Mammary epithelial cell (primary cell): ENCODE measurements at regions not wholly inside any gene's neighbourhood (a gene's known extent, or its start where the extent isn't known, plus 50 kb on each side); places are given as distances from the start of the nearest gene placed in this dataset.

ENCODE experiments used
- EZH2 ChIP-seq: IDR thresholded peaks from 2 replicates; pipeline ENCODE4 v1.6.1; 2012; ENCODE audit warnings: low read length, inconsistent platforms, borderline replicate concordance
- TF ChIP-seq, protein P1 (sequence below), 2 donors: IDR thresholded peaks in 1 of 2; conservative IDR thresholded peaks in 1 of 2; 2 replicates each; pipeline ENCODE4 v1.5.1; 2011 to 2012; ENCODE audit warnings: inconsistent platforms in 2 of 2, low read length in 2 of 2, mild to moderate bottlenecking in 2 of 2, control low read depth in 1 of 2, low read depth in 1 of 2; ENCODE audit not compliant: insufficient read depth in 1 of 2; ENCODE audit errors: extremely low read depth in 1 of 2

- TF ChIP-seq, protein P1, sequence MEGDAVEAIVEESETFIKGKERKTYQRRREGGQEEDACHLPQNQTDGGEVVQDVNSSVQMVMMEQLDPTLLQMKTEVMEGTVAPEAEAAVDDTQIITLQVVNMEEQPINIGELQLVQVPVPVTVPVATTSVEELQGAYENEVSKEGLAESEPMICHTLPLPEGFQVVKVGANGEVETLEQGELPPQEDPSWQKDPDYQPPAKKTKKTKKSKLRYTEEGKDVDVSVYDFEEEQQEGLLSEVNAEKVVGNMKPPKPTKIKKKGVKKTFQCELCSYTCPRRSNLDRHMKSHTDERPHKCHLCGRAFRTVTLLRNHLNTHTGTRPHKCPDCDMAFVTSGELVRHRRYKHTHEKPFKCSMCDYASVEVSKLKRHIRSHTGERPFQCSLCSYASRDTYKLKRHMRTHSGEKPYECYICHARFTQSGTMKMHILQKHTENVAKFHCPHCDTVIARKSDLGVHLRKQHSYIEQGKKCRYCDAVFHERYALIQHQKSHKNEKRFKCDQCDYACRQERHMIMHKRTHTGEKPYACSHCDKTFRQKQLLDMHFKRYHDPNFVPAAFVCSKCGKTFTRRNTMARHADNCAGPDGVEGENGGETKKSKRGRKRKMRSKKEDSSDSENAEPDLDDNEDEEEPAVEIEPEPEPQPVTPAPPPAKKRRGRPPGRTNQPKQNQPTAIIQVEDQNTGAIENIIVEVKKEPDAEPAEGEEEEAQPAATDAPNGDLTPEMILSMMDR (conservative IDR thresholded peaks at IDR 0.05 in 1 of 2, IDR thresholded peaks at IDR 0.05 in 1 of 2; ENCODE audit: extremely low read depth in 1 of 2, insufficient read depth in 1 of 2, low read depth in 1 of 2, low read length in 2 of 2), result no peak
- no peak for TF ChIP-seq EZH2
Measured at GRCh38 chr5:98314292-98314691, 459.2 kb upstream of the RGMB start.
